Right lobe of liver (tissue), 6 donors: ENCODE measurements at regions not wholly inside any gene's neighbourhood (a gene's known extent, or its start where the extent isn't known, plus 50 kb on each side); places are given as distances from the start of the nearest gene placed in this dataset.

ENCODE experiments used
- ATAC-seq, 4 donors: fragments of 200-7000 bp; cut with Tn5 transposase; one replicate each; pipeline ENCODE4 v1.9.1; 2020; ENCODE audit warnings: mild to moderate bottlenecking in 4 of 4, moderate library complexity in 4 of 4
- DNase-seq, 3 donors: peaks; one replicate each; pipeline ENCODE4 v3.0.0-alpha.2; 2020
- H3K27ac ChIP-seq, 3 donors: fragments of 200-600 bp; one replicate each; pipeline ENCODE4 v1.8.0; 2022
- H3K27me3 ChIP-seq, 2 donors: fragments of 200-600 bp; one replicate each; pipeline ENCODE4 v1.8.0; 2022
- H3K36me3 ChIP-seq, 4 donors: fragments of 200-600 bp; sonication (generic) in 1 of 4; one replicate each; pipeline versions ENCODE4 v1.5.1 to v1.8.0; 2017 to 2022; ENCODE audit warnings: control low read depth in 1 of 4
- H3K4me1 ChIP-seq, 4 donors: fragments of 200-600 bp; sonication (generic) in 1 of 4; one replicate each; pipeline versions ENCODE4 v1.5.1 to v1.8.0; 2017 to 2022; ENCODE audit warnings: control low read depth in 1 of 4
- H3K4me3 ChIP-seq, 3 donors: fragments of 200-600 bp; one replicate each; pipeline ENCODE4 v1.8.0; 2022
- H3K9me3 ChIP-seq, 4 donors: fragments of 200-600 bp; sonication (generic) in 1 of 4; one replicate each; pipeline versions ENCODE4 v1.5.1 to v1.8.0; 2017 to 2022; ENCODE audit warnings: control low read depth in 1 of 4
- CTCF ChIP-seq, 4 donors: fragments of 200-600 bp in 3 of 4; fragments of 450-650 bp in 1 of 4; IDR thresholded peaks; one replicate each; pipeline versions ENCODE4 v1.5.1 to v1.8.0; 2016 to 2022; ENCODE audit warnings: antibody characterized with exemption in 4 of 4, mild to moderate bottlenecking in 2 of 4
- POLR2A ChIP-seq: fragments of 450-650 bp; IDR thresholded peaks from one replicate; pipeline ENCODE4 v1.6.1; 2017; ENCODE audit warnings: antibody characterized with exemption, mild to moderate bottlenecking
- WGBS: methylation state at CpG from one replicate; pipeline ENCODE4 v1.1.6; 2018; ENCODE audit warnings: low coverage, low lambda C conversion rate; ENCODE audit not compliant: insufficient coverage; ENCODE audit errors: missing lambda C conversion rate; 5-methylcytosine and 5-hydroxymethylcytosine counted together
- intact Hi-C, 2 donors: fragments of 100-400 bp; cut with DNase I; formaldehyde crosslinking; loops; one replicate each; pipeline versions ENCODE4 v1.11.2 to v1.14.1; 2022
- donor health status: DM: no; HTN: yes; CAD: no.
- donor health status: DM: no; HTN: no; CAD: no.
- donor health status: DM: no; HTN: no; CAD: no.
- donor health status: DM: no; HTN: yes; CAD: no.
- donor health status: DM: no; HTN: yes; CAD: no.

- Histone ChIP-seq H3K4me3 (no peak overlapping the region), H3K27me3 (no peaks in the 10 kb centered on the region), H3K36me3 (no peaks in the 10 kb centered on the region), H3K27ac (no peak overlapping the region), H3K4me1 (no peaks in the 10 kb centered on the region), H3K9me3 (no peaks in the 10 kb centered on the region)
- ATAC-seq (no peak), DNase-seq (no peak)
- TF ChIP-seq CTCF (IDR thresholded peaks at IDR 0.05) (no peak), POLR2A (no peak)
- intact Hi-C loops: no loop called here
- WGBS: 66% methylated on average over 4 of the region's 4 CpGs
Observed at GRCh38 chr12:17763366-17763765, 326.6 kb downstream of the RERGL start.

- DNase-seq: no peak
- no peaks in the 10 kb centered on the region for H3K9me3 ChIP-seq
- WGBS: 36% methylated on average over 2 of the region's 8 CpGs
- intact Hi-C loops: no loop called here
- no peak for ATAC-seq
- no peaks in the 10 kb centered on the region for H3K36me3 ChIP-seq
- TF ChIP-seq POLR2A: no peak
- TF ChIP-seq CTCF (IDR thresholded peaks at IDR 0.05): no peak
- H3K4me1 ChIP-seq: no peaks in the 10 kb centered on the region
- H3K27ac ChIP-seq: no peak overlapping the region
- no peaks in the 10 kb centered on the region for H3K27me3 ChIP-seq
- H3K4me3 ChIP-seq: no peak overlapping the region
Observed at GRCh38 chr12:17759982-17760381, 330.0 kb downstream of the RERGL start.
